HG02973 (cell line): ENCODE measurements at regions not wholly inside any gene's neighbourhood (a gene's known extent, or its start where the extent isn't known, plus 50 kb on each side); places are given as distances from the start of the nearest gene placed in this dataset.
"Not testable (repeated sequence)": the region's sequence is repeated elsewhere in the genome, so short reads cannot be mapped to it uniquely, and the experiment has no call there.

Source experiments
- ATAC-seq: cut with Tn5 transposase; IDR thresholded peaks from one replicate; pipeline ENCODE4 v1.9.1; 2021; ENCODE audit warnings: moderate library complexity; ENCODE audit not compliant: unreplicated experiment

GRCh38 chr4:107392380-107392779 lies 327.7 kb downstream of the PAPSS1 start:
- ATAC-seq, result no peak

GRCh38 chr4:107391630-107392028 lies 328.4 kb downstream of the PAPSS1 start:
- ATAC-seq, result no peak

- ATAC-seq, result no peak
These were observed 328.9 kb downstream of the PAPSS1 start for GRCh38 chr4:107391009-107391629.

GRCh38 chr4:107389965-107390364 lies 330.1 kb downstream of the PAPSS1 start:
- no peak for ATAC-seq

- ATAC-seq, result no peak
These were observed 331.2 kb downstream of the PAPSS1 start for GRCh38 chr4:107388736-107389274.

- ATAC-seq, result no peak
These were observed 339.1 kb downstream of the PAPSS1 start for GRCh38 chr4:107380836-107381438.

GRCh38 chr4:107380190-107380589 lies 339.8 kb downstream of the PAPSS1 start:
- no peak for ATAC-seq

- no peak for ATAC-seq
These were observed 340.8 kb downstream of the PAPSS1 start for GRCh38 chr4:107379054-107379869.

- no peak for ATAC-seq
These were observed 340.2 kb upstream of the DKK2 start for GRCh38 chr4:107376293-107376692.

GRCh38 chr4:107366900-107367299 lies 330.8 kb upstream of the DKK2 start:
- ATAC-seq, result no peak

GRCh38 chr4:107366016-107366735 lies 330.1 kb upstream of the DKK2 start:
- ATAC-seq, result no peak

- no peak for ATAC-seq
These were observed 327.0 kb upstream of the DKK2 start for GRCh38 chr4:107363125-107363524.

GRCh38 chr4:107359208-107359607 lies 323.1 kb upstream of the DKK2 start:
- no peak for ATAC-seq

GRCh38 chr4:107354304-107354703 lies 318.2 kb upstream of the DKK2 start:
- not testable (repeated sequence) for ATAC-seq

GRCh38 chr4:107351196-107351595 lies 315.1 kb upstream of the DKK2 start:
- ATAC-seq, result no peak

- ATAC-seq, result no peak
These were observed 313.6 kb upstream of the DKK2 start for GRCh38 chr4:107349732-107350131.

- ATAC-seq, result no peak
These were observed 313.2 kb upstream of the DKK2 start for GRCh38 chr4:107349266-107349665.

GRCh38 chr4:107348188-107349050 lies 312.3 kb upstream of the DKK2 start:
- no peak for ATAC-seq

GRCh38 chr4:107333518-107333917 lies 297.4 kb upstream of the DKK2 start:
- ATAC-seq, result no peak

- ATAC-seq, result not testable (repeated sequence)
These were observed 296.5 kb upstream of the DKK2 start for GRCh38 chr4:107332656-107333055.
